ENCODE measurements at regions not wholly inside any gene's neighbourhood (a gene's known extent, or its start where the extent isn't known, plus 50 kb on each side); places are given as distances from the start of the nearest gene placed in this dataset.

GRCh38 chr16:7964167-7964566 is 626.1 kb downstream of the TMEM114 start:
- no peak for TF ChIP-seq KLF10 (tag by site-specific recombination; IDR thresholded peaks at IDR 0.05)
- no peak for TF ChIP-seq ZNF274 (IDR thresholded peaks at IDR 0.05; ENCODE audit: low read length)
- no peak for TF ChIP-seq ZNF274 (tag by site-specific recombination; IDR thresholded peaks at IDR 0.05; ENCODE audit: borderline replicate concordance)
- TF ChIP-seq CTCF (tag by site-specific recombination; IDR thresholded peaks at IDR 0.05): no peak
- no peak for TF ChIP-seq BCL11B (tag by site-specific recombination; IDR thresholded peaks at IDR 0.05; ENCODE audit: low read depth)
- no peak for TF ChIP-seq REST (tag by site-specific recombination; IDR thresholded peaks at IDR 0.05)
- no peak for TF ChIP-seq YY2 (tag by site-specific recombination; IDR thresholded peaks at IDR 0.05)
